ENCODE measurements at regions not wholly inside any gene's neighbourhood (a gene's known extent, or its start where the extent isn't known, plus 50 kb on each side); places are given as distances from the start of the nearest gene placed in this dataset.

DNA sequence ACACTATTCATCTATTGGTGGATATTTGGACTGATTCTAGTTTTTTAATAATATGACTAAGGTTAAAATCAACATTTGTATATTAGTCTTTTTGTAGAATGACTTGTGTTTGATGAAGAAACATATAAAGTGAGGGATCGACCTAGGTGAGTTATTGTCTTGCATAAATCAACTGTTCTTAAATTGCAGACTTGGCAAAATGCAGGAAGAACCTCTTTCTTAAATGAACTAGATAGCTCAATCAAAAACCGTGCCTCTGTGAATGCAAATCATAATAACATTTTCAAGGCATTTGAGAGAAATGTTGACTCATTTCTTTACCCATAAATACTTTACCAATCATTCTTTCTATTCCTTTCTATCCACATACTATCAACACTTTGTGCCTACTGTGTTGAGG lies 101.5 kb upstream of the ANK3 start:
- Histone ChIP-seq H3K79me2 (ENCODE audit: insufficient read depth, low read length) (no peaks in the 10 kb centered on the region), H3K9ac (ENCODE audit: low read depth, low read length, poor library complexity, severe bottlenecking) (no peak overlapping the region), H3K36me3 (ENCODE audit: insufficient read depth, low read length) (no peaks in the 10 kb centered on the region), H3K9me2 (replicated peaks; ENCODE audit: low read depth, low read length) (no peaks in the 10 kb centered on the region), H3K9me3 (ENCODE audit: insufficient read depth, low read depth, low read length) (no peaks in the 10 kb centered on the region), H3K4me3 (ENCODE audit: low read length, poor library complexity, severe bottlenecking) (no peak overlapping the region), H3F3A (ENCODE audit: low read depth) (no peaks in the 10 kb centered on the region), H3K27me3 (ENCODE audit: insufficient read depth, low read length, poor library complexity, severe bottlenecking) (no peaks in the 10 kb centered on the region), H2AFZ (ENCODE audit: low read length) (no peak overlapping the region), H3K4me2 (ENCODE audit: low read depth, low read length, poor library complexity, severe bottlenecking) (no peak overlapping the region), H3K4me1 (ENCODE audit: insufficient read depth, low read length, poor library complexity, severe bottlenecking) (no peaks in the 10 kb centered on the region), H4K20me1 (ENCODE audit: insufficient read depth, low read length, poor library complexity, severe bottlenecking) (no peaks in the 10 kb centered on the region)
- no peak for TF ChIP-seq EZH2phosphoT487 (IDR thresholded peaks at IDR 0.05; ENCODE audit: borderline replicate concordance)
- TF ChIP-seq, protein P1, sequence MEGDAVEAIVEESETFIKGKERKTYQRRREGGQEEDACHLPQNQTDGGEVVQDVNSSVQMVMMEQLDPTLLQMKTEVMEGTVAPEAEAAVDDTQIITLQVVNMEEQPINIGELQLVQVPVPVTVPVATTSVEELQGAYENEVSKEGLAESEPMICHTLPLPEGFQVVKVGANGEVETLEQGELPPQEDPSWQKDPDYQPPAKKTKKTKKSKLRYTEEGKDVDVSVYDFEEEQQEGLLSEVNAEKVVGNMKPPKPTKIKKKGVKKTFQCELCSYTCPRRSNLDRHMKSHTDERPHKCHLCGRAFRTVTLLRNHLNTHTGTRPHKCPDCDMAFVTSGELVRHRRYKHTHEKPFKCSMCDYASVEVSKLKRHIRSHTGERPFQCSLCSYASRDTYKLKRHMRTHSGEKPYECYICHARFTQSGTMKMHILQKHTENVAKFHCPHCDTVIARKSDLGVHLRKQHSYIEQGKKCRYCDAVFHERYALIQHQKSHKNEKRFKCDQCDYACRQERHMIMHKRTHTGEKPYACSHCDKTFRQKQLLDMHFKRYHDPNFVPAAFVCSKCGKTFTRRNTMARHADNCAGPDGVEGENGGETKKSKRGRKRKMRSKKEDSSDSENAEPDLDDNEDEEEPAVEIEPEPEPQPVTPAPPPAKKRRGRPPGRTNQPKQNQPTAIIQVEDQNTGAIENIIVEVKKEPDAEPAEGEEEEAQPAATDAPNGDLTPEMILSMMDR (conservative IDR thresholded peaks at IDR 0.05; ENCODE audit: low read length) = no peak

DNA sequence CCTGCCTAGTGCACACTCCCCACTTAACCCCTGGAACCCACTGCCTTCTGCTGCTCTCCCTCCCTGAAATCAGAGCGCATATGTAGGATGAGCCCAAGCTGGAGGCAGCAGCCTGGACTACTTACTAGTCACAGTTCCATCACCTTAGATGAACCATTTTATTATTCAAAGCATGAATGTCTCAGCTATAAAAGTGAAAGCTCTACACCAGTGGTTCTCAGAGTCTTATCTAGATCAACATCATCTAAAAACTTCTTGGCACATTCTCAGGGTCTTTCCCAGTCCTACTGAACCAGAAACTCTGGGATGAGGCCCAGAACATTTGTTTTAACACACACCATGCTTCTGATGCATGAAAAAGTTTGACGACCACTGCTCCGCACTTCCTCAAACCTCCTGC lies 100.3 kb upstream of the ANK3 start:
- H4K20me1 ChIP-seq (ENCODE audit: insufficient read depth, low read length, poor library complexity, severe bottlenecking) = no peaks in the 10 kb centered on the region
- no peaks in the 10 kb centered on the region for H3K79me2 ChIP-seq (ENCODE audit: insufficient read depth, low read length)
- H3K4me2 ChIP-seq (ENCODE audit: low read depth, low read length, poor library complexity, severe bottlenecking) = no peak overlapping the region
- no peak for TF ChIP-seq EZH2phosphoT487 (IDR thresholded peaks at IDR 0.05; ENCODE audit: borderline replicate concordance)
- TF ChIP-seq, protein P1 (conservative IDR thresholded peaks at IDR 0.05; ENCODE audit: low read length) = no peak
- no peak overlapping the region for H3K9ac ChIP-seq (ENCODE audit: low read depth, low read length, poor library complexity, severe bottlenecking)
- no peaks in the 10 kb centered on the region for H3K36me3 ChIP-seq (ENCODE audit: insufficient read depth, low read length)
- H3K27me3 ChIP-seq (ENCODE audit: insufficient read depth, low read length, poor library complexity, severe bottlenecking) = no peaks in the 10 kb centered on the region
- H3F3A ChIP-seq (ENCODE audit: low read depth) = no peaks in the 10 kb centered on the region
- H3K4me3 ChIP-seq (ENCODE audit: low read length, poor library complexity, severe bottlenecking) = no peak overlapping the region
- no peaks in the 10 kb centered on the region for H3K9me3 ChIP-seq (ENCODE audit: insufficient read depth, low read depth, low read length)
- H3K4me1 ChIP-seq (ENCODE audit: insufficient read depth, low read length, poor library complexity, severe bottlenecking) = no peaks in the 10 kb centered on the region
- no peak overlapping the region for H2AFZ ChIP-seq (ENCODE audit: low read length)
- H3K9me2 ChIP-seq (replicated peaks; ENCODE audit: low read depth, low read length) = no peaks in the 10 kb centered on the region

DNA sequence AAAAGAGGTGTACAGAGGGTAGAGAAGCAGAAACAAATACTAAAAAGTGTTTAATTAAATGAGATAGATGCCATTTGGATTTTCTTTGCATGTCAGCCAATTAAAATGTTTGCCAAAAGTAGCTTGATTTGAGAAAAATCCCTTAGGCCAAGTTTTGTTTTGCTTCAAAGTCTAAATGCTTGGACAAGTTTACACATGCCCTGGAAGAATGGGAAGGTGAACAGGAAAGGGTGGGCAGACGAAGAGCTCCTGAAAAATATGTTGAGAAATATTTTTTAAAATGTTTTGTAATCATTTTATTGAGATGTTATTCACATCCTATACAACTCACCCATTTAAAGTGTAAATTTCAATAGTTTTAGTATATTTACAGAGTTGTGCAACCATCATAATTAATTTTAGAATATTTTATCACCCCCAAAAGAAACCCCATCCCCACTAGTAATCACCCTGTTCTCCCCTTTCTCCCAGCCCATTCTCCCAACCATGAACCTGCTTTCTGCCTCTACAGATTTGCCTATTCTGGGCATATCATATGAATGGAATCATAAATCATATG lies 98.5 kb upstream of the ANK3 start:
- no peaks in the 10 kb centered on the region for H3F3A ChIP-seq (ENCODE audit: low read depth)
- H3K79me2 ChIP-seq (ENCODE audit: insufficient read depth, low read length) = no peaks in the 10 kb centered on the region
- H3K27me3 ChIP-seq (ENCODE audit: insufficient read depth, low read length, poor library complexity, severe bottlenecking) = no peaks in the 10 kb centered on the region
- no peaks in the 10 kb centered on the region for H3K36me3 ChIP-seq (ENCODE audit: insufficient read depth, low read length)
- H3K9me3 ChIP-seq (ENCODE audit: insufficient read depth, low read depth, low read length) = no peaks in the 10 kb centered on the region
- H3K9ac ChIP-seq (ENCODE audit: low read depth, low read length, poor library complexity, severe bottlenecking) = no peak overlapping the region
- H4K20me1 ChIP-seq (ENCODE audit: insufficient read depth, low read length, poor library complexity, severe bottlenecking) = no peaks in the 10 kb centered on the region
- H3K9me2 ChIP-seq (replicated peaks; ENCODE audit: low read depth, low read length) = no peaks in the 10 kb centered on the region
- no peaks in the 10 kb centered on the region for H3K4me1 ChIP-seq (ENCODE audit: insufficient read depth, low read length, poor library complexity, severe bottlenecking)
- H3K4me2 ChIP-seq (ENCODE audit: low read depth, low read length, poor library complexity, severe bottlenecking) = no peak overlapping the region
- no peak overlapping the region for H2AFZ ChIP-seq (ENCODE audit: low read length)
- TF ChIP-seq, protein P1 (conservative IDR thresholded peaks at IDR 0.05; ENCODE audit: low read length) = no peak
- TF ChIP-seq EZH2phosphoT487 (IDR thresholded peaks at IDR 0.05; ENCODE audit: borderline replicate concordance) = no peak
- no peak overlapping the region for H3K4me3 ChIP-seq (ENCODE audit: low read length, poor library complexity, severe bottlenecking)
